Natural killer cell (primary cell): ENCODE measurements at regions not wholly inside any gene's neighbourhood (a gene's known extent, or its start where the extent isn't known, plus 50 kb on each side); places are given as distances from the start of the nearest gene placed in this dataset.

Experiments used
- ATAC-seq, 3 donors: fragments of 150-1000 bp in 2 of 3; fragments of 200-7000 bp in 1 of 3; cut with Tn5 transposase; 1 replicate in 1 of 3; 2 replicates in 2 of 3; pipeline ENCODE4 v1.10.0; 2021; ENCODE audit warnings: mild to moderate bottlenecking in 2 of 3, moderate library complexity in 2 of 3
- DNase-seq, 2 donors: peaks; one replicate each; pipeline versions ENCODE4 v3.0.0 to v3.0.0-alpha.2; 2013 to 2021; ENCODE audit warnings: mixed read lengths in 1 of 2
- H3K27ac ChIP-seq: one replicate; pipeline ENCODE4 v1.5.1; 2013; ENCODE audit warnings: mild to moderate bottlenecking, low read length
- H3K27me3 ChIP-seq: one replicate; pipeline ENCODE4 v1.6.1; 2013; ENCODE audit warnings: low read length; ENCODE audit not compliant: control insufficient read depth, insufficient read depth
- H3K36me3 ChIP-seq: one replicate; pipeline ENCODE4 v1.6.1; 2013; ENCODE audit warnings: low read length; ENCODE audit not compliant: control insufficient read depth, insufficient read depth
- H3K4me1 ChIP-seq: one replicate; pipeline ENCODE4 v1.6.1; 2013; ENCODE audit warnings: low read length; ENCODE audit not compliant: control insufficient read depth, insufficient read depth
- H3K4me3 ChIP-seq: one replicate; pipeline ENCODE4 v1.5.1; 2013; ENCODE audit warnings: low read length
- H3K9me3 ChIP-seq: one replicate; pipeline ENCODE4 v1.6.1; 2013; ENCODE audit warnings: low read length; ENCODE audit not compliant: control insufficient read depth, insufficient read depth
- H3K27ac Mint-ChIP-seq, 2 donors: one replicate each; pipeline ENCODE4 v1.8.0; 2022; ENCODE audit warnings: mild to moderate bottlenecking in 2 of 2, mixed read lengths in 2 of 2, moderate library complexity in 1 of 2
- H3K27me3 Mint-ChIP-seq, 2 donors: one replicate each; pipeline ENCODE4 v1.8.0; 2022; ENCODE audit warnings: low read depth in 2 of 2, mixed read lengths in 2 of 2
- H3K36me3 Mint-ChIP-seq: one replicate; pipeline ENCODE4 v1.8.0; 2022; ENCODE audit warnings: mixed read lengths
- H3K4me1 Mint-ChIP-seq, 2 donors: one replicate each; pipeline ENCODE4 v1.8.0; 2022; ENCODE audit warnings: mixed read lengths in 2 of 2
- H3K4me3 Mint-ChIP-seq: one replicate; pipeline ENCODE4 v1.8.0; 2022; ENCODE audit warnings: mild to moderate bottlenecking, moderate library complexity, mixed read lengths
- H3K9me3 Mint-ChIP-seq, 2 donors: one replicate each; pipeline ENCODE4 v1.8.0; 2022; ENCODE audit warnings: mixed read lengths in 2 of 2
- CTCF ChIP-seq: fragments of 200-600 bp; IDR thresholded peaks from one replicate; pipeline ENCODE4 v1.8.0; 2022; ENCODE audit warnings: antibody characterized with exemption
- WGBS: methylation state at CpG from one replicate; pipeline ENCODE4 v1.1.7; 2013; ENCODE audit warnings: missing lambda C conversion rate; ENCODE audit not compliant: insufficient coverage; 5-methylcytosine and 5-hydroxymethylcytosine counted together
- intact Hi-C: fragments of 100-400 bp; cut with micrococcal nuclease; formaldehyde crosslinking; loops from one replicate; pipeline ENCODE4 v1.14.2; 2022

GRCh38 chr19:30648866-30649862 is 277.0 kb downstream of the ZNF536 start:
- Mint-ChIP-seq H3K9me3 (no peaks in the 10 kb centered on the region), H3K27me3 (peaks cover 11 to 41% of the 10 kb centered on the region in 2 donors), H3K4me3 (no peak overlapping the region), H3K27ac (no peak overlapping the region), H3K36me3 (no peaks in the 10 kb centered on the region), H3K4me1 (no peaks in the 10 kb centered on the region)
- no peaks in the 10 kb centered on the region for H3K36me3 ChIP-seq
- no peak overlapping the region for H3K27ac ChIP-seq
- intact Hi-C loops: no loop called here
- 85% methylated on average over 10 of the region's 12 CpGs for WGBS
- H3K27me3 ChIP-seq: no peaks in the 10 kb centered on the region
- DNase-seq (no peak), ATAC-seq (no peak)
- H3K4me3 ChIP-seq: no peak overlapping the region
- TF ChIP-seq CTCF: no peak
- no peaks in the 10 kb centered on the region for H3K9me3 ChIP-seq
- H3K4me1 ChIP-seq: no peaks in the 10 kb centered on the region

- H3K27me3 Mint-ChIP-seq: peaks cover 11 to 50% of the 10 kb centered on the region in 2 donors
- WGBS: 51% methylated on average over 19 of the region's 19 CpGs
These were observed 275.9 kb downstream of the ZNF536 start for GRCh38 chr19:30647891-30648720.

GRCh38 chr19:30646806-30647205 is 274.6 kb downstream of the ZNF536 start:
- intact Hi-C loops: no loop called here
- H3K27ac ChIP-seq: no peak overlapping the region
- ATAC-seq (no peak), DNase-seq (no peak)
- H3K36me3 Mint-ChIP-seq: no peaks in the 10 kb centered on the region
- no peaks in the 10 kb centered on the region for H3K9me3 ChIP-seq
- H3K4me1 ChIP-seq: no peaks in the 10 kb centered on the region
- no peaks in the 10 kb centered on the region for H3K4me1 Mint-ChIP-seq
- H3K27ac Mint-ChIP-seq: no peak overlapping the region
- no peaks in the 10 kb centered on the region for H3K9me3 Mint-ChIP-seq
- H3K4me3 Mint-ChIP-seq: no peak overlapping the region
- no peaks in the 10 kb centered on the region for H3K36me3 ChIP-seq
- no peaks in the 10 kb centered on the region for H3K27me3 ChIP-seq
- H3K4me3 ChIP-seq: no peak overlapping the region
- peaks cover 11 to 50% of the 10 kb centered on the region in 2 donors for H3K27me3 Mint-ChIP-seq
- TF ChIP-seq CTCF: no peak
- 87% methylated on average over 6 of the region's 6 CpGs for WGBS

More at GRCh38 chr19:30647891-30648720, 275.9 kb downstream of the ZNF536 start:
- intact Hi-C loops: no loop called here
- H3K4me1 ChIP-seq: no peaks in the 10 kb centered on the region
- no peaks in the 10 kb centered on the region for H3K4me1 Mint-ChIP-seq
- no peaks in the 10 kb centered on the region for H3K36me3 Mint-ChIP-seq
- no peak for ATAC-seq
- H3K27ac Mint-ChIP-seq: no peak overlapping the region
- DNase-seq: no peak
- H3K9me3 Mint-ChIP-seq: no peaks in the 10 kb centered on the region
- H3K4me3 Mint-ChIP-seq: no peak overlapping the region
- H3K36me3 ChIP-seq: no peaks in the 10 kb centered on the region
- no peaks in the 10 kb centered on the region for H3K9me3 ChIP-seq
- H3K27ac ChIP-seq: no peak overlapping the region
- no peak for TF ChIP-seq CTCF
- H3K27me3 ChIP-seq: no peaks in the 10 kb centered on the region
- no peak overlapping the region for H3K4me3 ChIP-seq
